ENCODE measurements at regions not wholly inside any gene's neighbourhood (a gene's known extent, or its start where the extent isn't known, plus 50 kb on each side); places are given as distances from the start of the nearest gene placed in this dataset.

- Mint-ChIP-seq H3K27ac (no peak overlapping the region), H3K4me3 (no peak overlapping the region)
These were observed 220.5 kb upstream of the TBX3 start for GRCh38 chr12:114904254-114905003.

GRCh38 chr12:114903083-114903691, 219.2 kb upstream of the TBX3 start:
- Mint-ChIP-seq H3K27me3 (ENCODE audit: insufficient read depth) (no peaks in the 10 kb centered on the region), H3K36me3 (ENCODE audit: low read depth) (no peaks in the 10 kb centered on the region), H3K4me1 (ENCODE audit: low read depth) (no peaks in the 10 kb centered on the region), H3K9me3 (peaks cover 4% of the 10 kb centered on the region), H3K27ac (no peak overlapping the region), H3K4me3 (no peak overlapping the region)
- intact Hi-C loops (cut with micrococcal nuclease), result no loop called here
- no peak for DNase-seq (ENCODE audit: low spot score)

More at GRCh38 chr12:114904254-114905003, 220.5 kb upstream of the TBX3 start:
- intact Hi-C loops (cut with micrococcal nuclease), result no loop called here
- Mint-ChIP-seq H3K27me3 (ENCODE audit: insufficient read depth) (no peaks in the 10 kb centered on the region), H3K9me3 (peaks cover 2% of the 10 kb centered on the region), H3K4me1 (ENCODE audit: low read depth) (no peaks in the 10 kb centered on the region), H3K36me3 (ENCODE audit: low read depth) (no peaks in the 10 kb centered on the region)
- no peak for DNase-seq (ENCODE audit: low spot score)

- intact Hi-C loops (cut with micrococcal nuclease), result no loop called here
- Mint-ChIP-seq H3K4me3 (no peak overlapping the region), H3K27me3 (ENCODE audit: insufficient read depth) (no peaks in the 10 kb centered on the region), H3K9me3 (peaks cover 4% of the 10 kb centered on the region), H3K36me3 (ENCODE audit: low read depth) (no peaks in the 10 kb centered on the region), H3K4me1 (ENCODE audit: low read depth) (no peaks in the 10 kb centered on the region), H3K27ac (no peak overlapping the region)
- no peak for DNase-seq (ENCODE audit: low spot score)
These were observed 218.7 kb upstream of the TBX3 start for GRCh38 chr12:114902665-114903064.

DNA sequence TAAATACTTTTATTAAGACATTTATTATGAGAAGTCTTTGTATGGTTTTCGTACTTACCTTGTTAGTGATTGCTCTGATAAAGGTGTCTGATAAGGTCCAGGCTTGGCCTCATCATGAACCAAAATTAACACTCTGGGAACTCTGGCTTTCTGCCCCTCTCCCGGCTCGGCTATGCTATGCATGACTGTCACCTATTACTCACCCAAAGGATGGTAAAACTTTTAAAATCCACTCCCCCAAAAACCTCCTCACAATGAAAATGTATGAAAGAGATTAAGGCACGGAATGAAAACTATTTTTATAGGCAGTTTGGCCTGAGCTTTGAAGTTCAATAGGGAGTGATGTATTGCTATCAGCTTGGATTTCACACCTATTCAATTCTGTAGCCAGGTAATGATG, 217.3 kb upstream of the TBX3 start:
- Mint-ChIP-seq H3K4me1 (ENCODE audit: low read depth) (no peaks in the 10 kb centered on the region), H3K36me3 (ENCODE audit: low read depth) (no peaks in the 10 kb centered on the region), H3K9me3 (peaks cover 4% of the 10 kb centered on the region), H3K27me3 (ENCODE audit: insufficient read depth) (no peaks in the 10 kb centered on the region), H3K27ac (no peak overlapping the region), H3K4me3 (no peak overlapping the region)
- no peak for DNase-seq (ENCODE audit: low spot score)
- intact Hi-C loops (cut with micrococcal nuclease), result no loop called here

- H3K4me3 Mint-ChIP-seq, result no peak overlapping the region
- H3K27ac Mint-ChIP-seq, result no peak overlapping the region
- H3K27me3 Mint-ChIP-seq (ENCODE audit: insufficient read depth), result no peaks in the 10 kb centered on the region
- no peak for DNase-seq (ENCODE audit: low spot score)
- H3K36me3 Mint-ChIP-seq (ENCODE audit: low read depth), result no peaks in the 10 kb centered on the region
- intact Hi-C loops (cut with micrococcal nuclease), result no loop called here
- H3K9me3 Mint-ChIP-seq, result peaks cover 4% of the 10 kb centered on the region
- no peaks in the 10 kb centered on the region for H3K4me1 Mint-ChIP-seq (ENCODE audit: low read depth)
These were observed 214.2 kb upstream of the TBX3 start for GRCh38 chr12:114898159-114898558.

DNA sequence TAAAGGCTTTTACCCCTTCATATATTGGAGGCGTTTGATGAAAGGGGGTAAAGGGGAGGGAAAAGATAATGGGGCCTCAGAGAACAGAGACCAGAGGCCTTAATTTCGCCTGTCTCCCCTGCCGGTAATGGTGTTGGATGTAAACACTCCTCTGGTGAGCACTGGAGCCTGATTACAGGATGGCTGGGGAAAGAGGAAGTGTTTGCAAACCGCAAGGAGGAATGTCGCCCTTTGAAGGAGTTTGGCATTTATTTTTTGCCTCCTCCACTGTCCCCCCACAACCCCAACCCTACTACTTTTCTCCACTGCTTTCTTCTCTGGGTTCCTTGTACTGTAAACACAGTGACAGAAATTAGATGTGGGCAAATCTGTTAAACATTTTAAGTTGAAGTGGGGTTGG, 211.9 kb upstream of the TBX3 start:
- Mint-ChIP-seq H3K4me1 (ENCODE audit: low read depth) (no peaks in the 10 kb centered on the region), H3K27ac (no peak overlapping the region), H3K27me3 (ENCODE audit: insufficient read depth) (no peaks in the 10 kb centered on the region), H3K4me3 (no peak overlapping the region), H3K36me3 (ENCODE audit: low read depth) (no peaks in the 10 kb centered on the region), H3K9me3 (peaks cover 8% of the 10 kb centered on the region)
- DNase-seq (ENCODE audit: low spot score), result no peak
- intact Hi-C loops (cut with micrococcal nuclease), result no loop called here

- Mint-ChIP-seq H3K27me3 (ENCODE audit: insufficient read depth) (no peaks in the 10 kb centered on the region), H3K9me3 (peaks cover 8% of the 10 kb centered on the region), H3K4me3 (no peak overlapping the region), H3K36me3 (ENCODE audit: low read depth) (no peaks in the 10 kb centered on the region), H3K4me1 (ENCODE audit: low read depth) (no peaks in the 10 kb centered on the region), H3K27ac (no peak overlapping the region)
- intact Hi-C loops (cut with micrococcal nuclease), result no loop called here
- DNase-seq (ENCODE audit: low spot score), result no peak
These were observed 211.1 kb upstream of the TBX3 start for GRCh38 chr12:114895081-114895480.

- peaks cover 4% of the 10 kb centered on the region for H3K9me3 Mint-ChIP-seq
These were observed 210.1 kb upstream of the TBX3 start for GRCh38 chr12:114894076-114894475.

GRCh38 chr12:114888928-114889584, 205.1 kb upstream of the TBX3 start:
- intact Hi-C loops (cut with micrococcal nuclease), result no loop called here
- H3K36me3 Mint-ChIP-seq (ENCODE audit: low read depth), result no peaks in the 10 kb centered on the region
- no peak for DNase-seq (ENCODE audit: low spot score)
- no peak overlapping the region for H3K27ac Mint-ChIP-seq
- H3K4me3 Mint-ChIP-seq, result no peak overlapping the region
- H3K4me1 Mint-ChIP-seq (ENCODE audit: low read depth), result no peaks in the 10 kb centered on the region
- H3K27me3 Mint-ChIP-seq (ENCODE audit: insufficient read depth), result no peaks in the 10 kb centered on the region
- peaks cover 4% of the 10 kb centered on the region for H3K9me3 Mint-ChIP-seq

More at GRCh38 chr12:114894076-114894475, 210.1 kb upstream of the TBX3 start:
- Mint-ChIP-seq H3K4me3 (no peak overlapping the region), H3K36me3 (ENCODE audit: low read depth) (no peaks in the 10 kb centered on the region), H3K27me3 (ENCODE audit: insufficient read depth) (no peaks in the 10 kb centered on the region), H3K27ac (no peak overlapping the region), H3K4me1 (ENCODE audit: low read depth) (no peaks in the 10 kb centered on the region)
- no peak for DNase-seq (ENCODE audit: low spot score)
- intact Hi-C loops (cut with micrococcal nuclease), result no loop called here

GRCh38 chr12:114888448-114888847, 204.5 kb upstream of the TBX3 start:
- H3K27ac Mint-ChIP-seq, result no peak overlapping the region
- intact Hi-C loops (cut with micrococcal nuclease), result no loop called here
- H3K27me3 Mint-ChIP-seq (ENCODE audit: insufficient read depth), result no peaks in the 10 kb centered on the region
- DNase-seq (ENCODE audit: low spot score), result no peak
- peaks cover 4% of the 10 kb centered on the region for H3K9me3 Mint-ChIP-seq
- no peaks in the 10 kb centered on the region for H3K4me1 Mint-ChIP-seq (ENCODE audit: low read depth)
- no peak overlapping the region for H3K4me3 Mint-ChIP-seq
- H3K36me3 Mint-ChIP-seq (ENCODE audit: low read depth), result no peaks in the 10 kb centered on the region

GRCh38 chr12:114885501-114885900, 201.5 kb upstream of the TBX3 start:
- Mint-ChIP-seq H3K36me3 (ENCODE audit: low read depth) (no peaks in the 10 kb centered on the region), H3K4me3 (no peak overlapping the region), H3K4me1 (ENCODE audit: low read depth) (no peaks in the 10 kb centered on the region), H3K27me3 (ENCODE audit: insufficient read depth) (no peaks in the 10 kb centered on the region), H3K27ac (no peak overlapping the region), H3K9me3 (peaks cover 3% of the 10 kb centered on the region)
- intact Hi-C loops (cut with micrococcal nuclease), result no loop called here
- no peak for DNase-seq (ENCODE audit: low spot score)

- no peaks in the 10 kb centered on the region for H3K27me3 Mint-ChIP-seq (ENCODE audit: insufficient read depth)
- H3K36me3 Mint-ChIP-seq (ENCODE audit: low read depth), result no peaks in the 10 kb centered on the region
- H3K4me1 Mint-ChIP-seq (ENCODE audit: low read depth), result no peaks in the 10 kb centered on the region
- DNase-seq (ENCODE audit: low spot score), result no peak
- no peak overlapping the region for H3K27ac Mint-ChIP-seq
- no peak overlapping the region for H3K4me3 Mint-ChIP-seq
- intact Hi-C loops (cut with micrococcal nuclease), result no loop called here
- peaks cover 3% of the 10 kb centered on the region for H3K9me3 Mint-ChIP-seq
These were observed 200.6 kb upstream of the TBX3 start for GRCh38 chr12:114884575-114884974.

DNA sequence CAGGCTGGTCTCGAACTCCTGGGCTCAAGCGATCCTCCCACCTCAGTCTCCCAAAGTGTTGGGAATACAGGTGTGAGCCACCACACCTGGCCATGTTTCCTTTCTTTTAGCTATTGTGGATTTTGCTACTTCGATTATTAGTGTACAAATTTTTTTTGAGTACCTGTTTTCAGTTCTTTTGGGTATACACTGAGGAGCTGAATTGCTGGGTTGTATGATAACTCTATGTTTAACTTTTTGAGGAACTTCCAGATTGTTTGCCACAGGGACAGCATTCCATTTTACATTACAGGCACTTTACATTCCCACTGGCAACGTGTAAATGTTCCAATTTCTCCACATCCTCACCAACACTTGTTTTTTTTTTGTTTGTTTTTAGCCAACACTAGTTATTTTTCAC, 198.1 kb upstream of the TBX3 start:
- H3K4me1 Mint-ChIP-seq (ENCODE audit: low read depth), result no peaks in the 10 kb centered on the region
- peaks cover 3% of the 10 kb centered on the region for H3K9me3 Mint-ChIP-seq
- intact Hi-C loops (cut with micrococcal nuclease), result no loop called here
- H3K27me3 Mint-ChIP-seq (ENCODE audit: insufficient read depth), result no peaks in the 10 kb centered on the region
- no peaks in the 10 kb centered on the region for H3K36me3 Mint-ChIP-seq (ENCODE audit: low read depth)
- no peak for DNase-seq (ENCODE audit: low spot score)
- H3K4me3 Mint-ChIP-seq, result no peak overlapping the region
- H3K27ac Mint-ChIP-seq, result no peak overlapping the region
